OCI-LY3 (cell line): ENCODE measurements at regions not wholly inside any gene's neighbourhood (a gene's known extent, or its start where the extent isn't known, plus 50 kb on each side); places are given as distances from the start of the nearest gene placed in this dataset.

ENCODE experiments used
- EZH2phosphoT487 ChIP-seq: fragments of 200-600 bp; shearing (Covaris generic); IDR thresholded peaks from 2 replicates; pipeline ENCODE4 v1.6.1; 2018; ENCODE audit warnings: antibody characterized with exemption, mixed run types, low read depth
- TF ChIP-seq, protein P1 (sequence below): fragments of 200-600, 300-600 bp; sonication (generic); IDR thresholded peaks from 2 replicates; pipeline ENCODE4 v1.5.1; 2014; ENCODE audit warnings: antibody characterized with exemption, low read length, low read depth

DNA sequence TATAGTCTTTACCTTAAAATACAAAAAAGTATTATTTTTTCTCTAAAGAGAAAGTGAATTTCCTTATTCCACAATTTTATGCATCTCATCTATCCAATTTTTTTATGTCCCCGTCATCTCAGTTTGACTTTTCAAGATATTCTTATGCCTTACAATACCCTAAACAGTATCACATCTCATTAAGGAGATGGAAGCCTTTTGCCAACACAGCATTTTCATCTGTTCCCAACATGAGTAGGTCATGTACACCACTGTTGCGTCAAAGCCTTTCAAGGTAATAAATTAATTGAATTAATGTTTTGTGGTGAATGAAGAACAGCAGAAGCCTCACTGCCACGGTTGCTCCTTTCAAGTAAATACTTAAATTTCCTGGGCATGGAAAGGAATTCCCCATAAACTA is 299.4 kb downstream of the EPHA4 start:
- TF ChIP-seq, protein P1, sequence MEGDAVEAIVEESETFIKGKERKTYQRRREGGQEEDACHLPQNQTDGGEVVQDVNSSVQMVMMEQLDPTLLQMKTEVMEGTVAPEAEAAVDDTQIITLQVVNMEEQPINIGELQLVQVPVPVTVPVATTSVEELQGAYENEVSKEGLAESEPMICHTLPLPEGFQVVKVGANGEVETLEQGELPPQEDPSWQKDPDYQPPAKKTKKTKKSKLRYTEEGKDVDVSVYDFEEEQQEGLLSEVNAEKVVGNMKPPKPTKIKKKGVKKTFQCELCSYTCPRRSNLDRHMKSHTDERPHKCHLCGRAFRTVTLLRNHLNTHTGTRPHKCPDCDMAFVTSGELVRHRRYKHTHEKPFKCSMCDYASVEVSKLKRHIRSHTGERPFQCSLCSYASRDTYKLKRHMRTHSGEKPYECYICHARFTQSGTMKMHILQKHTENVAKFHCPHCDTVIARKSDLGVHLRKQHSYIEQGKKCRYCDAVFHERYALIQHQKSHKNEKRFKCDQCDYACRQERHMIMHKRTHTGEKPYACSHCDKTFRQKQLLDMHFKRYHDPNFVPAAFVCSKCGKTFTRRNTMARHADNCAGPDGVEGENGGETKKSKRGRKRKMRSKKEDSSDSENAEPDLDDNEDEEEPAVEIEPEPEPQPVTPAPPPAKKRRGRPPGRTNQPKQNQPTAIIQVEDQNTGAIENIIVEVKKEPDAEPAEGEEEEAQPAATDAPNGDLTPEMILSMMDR, result no peak
- no peak for TF ChIP-seq EZH2phosphoT487
